ENCODE measurements at regions not wholly inside any gene's neighbourhood (a gene's known extent, or its start where the extent isn't known, plus 50 kb on each side); places are given as distances from the start of the nearest gene placed in this dataset.

DNA sequence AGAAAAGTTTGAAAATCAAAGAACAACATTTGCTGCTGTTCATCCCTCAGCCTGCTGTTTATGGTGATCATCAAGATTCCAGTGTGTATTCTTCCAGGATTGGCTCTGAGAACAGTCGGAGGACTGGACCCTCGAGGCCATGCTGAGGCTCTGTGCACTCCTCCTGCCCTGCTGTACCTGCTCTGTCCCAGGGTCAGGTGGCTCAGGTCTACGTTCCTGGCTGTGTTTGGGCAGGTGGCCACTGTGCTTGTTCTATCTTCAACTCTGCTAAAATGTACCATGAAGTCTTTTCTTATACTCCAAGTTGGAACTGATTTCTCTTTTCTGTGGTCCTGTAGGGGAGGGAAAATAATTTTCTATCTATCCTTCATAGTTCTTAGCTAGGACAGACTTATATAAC is 175.9 kb downstream of the RWDD3 start:
- H3K36me3 ChIP-seq (ENCODE audit: control insufficient read depth, insufficient read depth, low read length) = no peaks in the 10 kb centered on the region
- no peak overlapping the region for H3K27ac ChIP-seq (ENCODE audit: insufficient read depth, low read depth, low read length, poor library complexity, severe bottlenecking)
- H3K27me3 ChIP-seq (ENCODE audit: control insufficient read depth, insufficient read depth, low read length, poor library complexity, severe bottlenecking) = no peaks in the 10 kb centered on the region
- 92 to 97% methylated on average over 3 of the region's 3 CpGs for WGBS, 2 experiments
- H3K9me3 ChIP-seq (ENCODE audit: control insufficient read depth, low read length) = no peaks in the 10 kb centered on the region
- H3K4me3 ChIP-seq (ENCODE audit: insufficient read depth, low read depth, low read length) = no peak overlapping the region
- peaks cover 20% of the 10 kb centered on the region for H3K4me1 ChIP-seq (ENCODE audit: control insufficient read depth, insufficient read depth, low read length)

DNA sequence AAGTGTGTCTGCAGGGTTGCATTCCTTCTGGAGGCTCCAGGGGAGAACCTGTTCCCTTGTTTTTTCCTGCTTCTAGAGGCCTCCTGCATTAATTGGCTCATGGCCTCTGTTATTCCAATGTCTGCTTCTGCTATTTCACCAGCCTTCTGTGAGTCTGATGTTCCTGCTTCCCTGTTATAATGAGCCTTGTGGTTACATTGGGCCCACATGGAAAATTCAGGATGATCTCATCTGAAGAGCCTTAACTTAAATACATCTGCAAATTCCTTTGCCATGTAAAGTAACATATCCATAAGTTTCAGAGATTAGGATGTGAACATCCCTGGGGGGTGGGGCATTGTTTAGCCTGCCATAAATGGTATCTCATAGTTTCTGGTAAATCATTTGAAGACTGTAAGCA is 181.1 kb downstream of the RWDD3 start:
- no peaks in the 10 kb centered on the region for H3K9me3 ChIP-seq (ENCODE audit: control insufficient read depth, low read length)
- H3K4me3 ChIP-seq (ENCODE audit: insufficient read depth, low read depth, low read length) = no peak overlapping the region
- H3K4me1 ChIP-seq (ENCODE audit: control insufficient read depth, insufficient read depth, low read length) = no peaks in the 10 kb centered on the region
- no peak overlapping the region for H3K27ac ChIP-seq (ENCODE audit: insufficient read depth, low read depth, low read length, poor library complexity, severe bottlenecking)
- no peaks in the 10 kb centered on the region for H3K36me3 ChIP-seq (ENCODE audit: control insufficient read depth, insufficient read depth, low read length)
- H3K27me3 ChIP-seq (ENCODE audit: control insufficient read depth, insufficient read depth, low read length, poor library complexity, severe bottlenecking) = no peaks in the 10 kb centered on the region

DNA sequence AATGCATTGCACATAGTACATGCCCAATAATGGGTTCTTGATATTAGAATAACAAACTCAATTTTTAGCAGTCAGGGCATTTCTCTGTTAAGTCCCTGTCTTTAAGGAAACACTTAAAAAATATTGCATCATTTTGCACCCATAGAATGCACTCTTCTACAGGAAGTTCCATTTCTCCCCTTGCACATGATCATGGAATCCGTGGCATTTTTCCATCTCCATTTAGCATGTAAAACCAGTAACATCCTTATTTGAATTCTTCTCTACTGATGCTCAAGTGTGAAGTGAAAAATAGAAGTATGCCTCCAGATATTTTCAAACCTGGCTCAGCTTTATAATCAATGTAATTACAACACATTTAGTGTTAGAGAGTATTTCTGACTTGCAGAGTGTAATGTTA is 192.8 kb downstream of the RWDD3 start:
- Histone ChIP-seq H3K27ac (ENCODE audit: insufficient read depth, low read depth, low read length, poor library complexity, severe bottlenecking) (no peak overlapping the region), H3K4me1 (ENCODE audit: control insufficient read depth, insufficient read depth, low read length) (no peaks in the 10 kb centered on the region), H3K36me3 (ENCODE audit: control insufficient read depth, insufficient read depth, low read length) (no peaks in the 10 kb centered on the region), H3K9me3 (ENCODE audit: control insufficient read depth, low read length) (no peaks in the 10 kb centered on the region), H3K4me3 (ENCODE audit: insufficient read depth, low read depth, low read length) (no peak overlapping the region), H3K27me3 (ENCODE audit: control insufficient read depth, insufficient read depth, low read length, poor library complexity, severe bottlenecking) (no peaks in the 10 kb centered on the region)
- WGBS, 2 experiments = 88 to 100% methylated on average over 1 of the region's 1 CpG

DNA sequence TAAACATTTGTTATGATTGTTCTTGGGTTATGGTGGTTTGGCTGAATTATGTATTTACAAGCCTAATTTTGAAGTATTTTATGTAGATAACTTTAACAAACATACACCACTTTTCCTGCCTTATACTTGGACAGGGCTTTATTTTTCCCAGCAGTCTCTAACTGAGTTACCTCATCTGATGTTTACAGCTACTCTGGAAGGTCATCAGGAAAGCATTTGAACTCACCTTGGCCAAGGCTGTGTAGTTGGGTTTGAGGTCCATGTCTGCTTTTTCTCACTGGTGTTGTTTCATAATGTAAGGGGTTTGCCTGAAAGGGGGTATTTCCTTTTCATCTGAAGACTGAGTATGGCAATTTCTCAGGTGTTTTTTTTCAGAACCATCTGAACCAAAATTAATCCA is 193.5 kb downstream of the RWDD3 start:
- no peaks in the 10 kb centered on the region for H3K4me1 ChIP-seq (ENCODE audit: control insufficient read depth, insufficient read depth, low read length)
- no peaks in the 10 kb centered on the region for H3K9me3 ChIP-seq (ENCODE audit: control insufficient read depth, low read length)
- H3K4me3 ChIP-seq (ENCODE audit: insufficient read depth, low read depth, low read length) = no peak overlapping the region

DNA sequence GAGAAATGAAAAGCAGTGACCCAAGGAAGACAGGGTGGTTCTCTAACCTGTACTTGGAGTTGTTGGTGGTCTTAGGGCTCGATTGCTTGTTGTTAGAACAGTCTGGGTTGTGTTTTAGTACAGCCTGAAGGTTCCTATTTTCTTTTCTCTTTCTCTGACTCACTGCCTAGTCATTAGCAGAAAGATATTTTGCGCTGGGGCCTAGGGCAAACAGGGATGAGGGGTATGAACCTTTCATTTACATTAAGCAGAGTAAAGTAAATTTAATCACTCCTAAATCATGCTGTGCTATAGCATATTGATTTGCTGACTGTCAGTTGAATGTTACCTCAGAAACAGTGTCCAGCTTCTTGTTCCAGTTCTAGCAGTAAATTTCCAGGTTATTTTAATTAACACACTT is 197.2 kb downstream of the RWDD3 start:
- H3K27me3 ChIP-seq (ENCODE audit: control insufficient read depth, insufficient read depth, low read length, poor library complexity, severe bottlenecking) = no peaks in the 10 kb centered on the region
- 88 to 97% methylated on average over 1 to 2 of the region's 2 CpGs for WGBS, 2 experiments

More for the DNA sequence above, 193.5 kb downstream of the RWDD3 start:
- Histone ChIP-seq H3K27me3 (ENCODE audit: control insufficient read depth, insufficient read depth, low read length, poor library complexity, severe bottlenecking) (no peaks in the 10 kb centered on the region), H3K27ac (ENCODE audit: insufficient read depth, low read depth, low read length, poor library complexity, severe bottlenecking) (no peak overlapping the region), H3K36me3 (ENCODE audit: control insufficient read depth, insufficient read depth, low read length) (no peaks in the 10 kb centered on the region)

DNA sequence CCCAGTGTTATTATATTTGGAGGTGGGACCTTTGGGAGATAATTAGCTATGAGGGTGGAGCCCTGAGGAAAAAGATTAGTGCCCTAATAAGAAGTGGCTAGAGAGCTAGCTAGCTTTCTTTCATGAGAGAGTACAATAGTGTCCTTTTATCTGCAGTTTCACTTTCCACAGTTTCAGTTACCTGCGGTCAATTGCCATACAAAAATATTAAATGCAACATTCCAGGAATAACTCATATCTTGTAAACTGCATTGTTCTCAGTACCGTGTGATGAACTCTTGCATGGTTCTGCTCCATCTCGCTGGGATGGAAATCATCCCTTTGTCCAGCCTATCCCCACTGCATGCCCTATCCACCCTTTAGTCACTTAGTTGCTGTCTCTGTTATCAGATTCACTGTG is 201.6 kb downstream of the RWDD3 start:
- Histone ChIP-seq H3K36me3 (ENCODE audit: control insufficient read depth, insufficient read depth, low read length) (no peaks in the 10 kb centered on the region), H3K27ac (ENCODE audit: insufficient read depth, low read depth, low read length, poor library complexity, severe bottlenecking) (no peak overlapping the region), H3K9me3 (ENCODE audit: control insufficient read depth, low read length) (no peaks in the 10 kb centered on the region), H3K4me3 (ENCODE audit: insufficient read depth, low read depth, low read length) (no peak overlapping the region), H3K4me1 (ENCODE audit: control insufficient read depth, insufficient read depth, low read length) (peaks cover 9% of the 10 kb centered on the region), H3K27me3 (ENCODE audit: control insufficient read depth, insufficient read depth, low read length, poor library complexity, severe bottlenecking) (no peaks in the 10 kb centered on the region)
- WGBS, 2 experiments = 95 to 96% methylated on average over 3 of the region's 3 CpGs

More for the DNA sequence above, 197.2 kb downstream of the RWDD3 start:
- no peak overlapping the region for H3K4me3 ChIP-seq (ENCODE audit: insufficient read depth, low read depth, low read length)
- H3K4me1 ChIP-seq (ENCODE audit: control insufficient read depth, insufficient read depth, low read length) = no peaks in the 10 kb centered on the region
- no peaks in the 10 kb centered on the region for H3K36me3 ChIP-seq (ENCODE audit: control insufficient read depth, insufficient read depth, low read length)
- H3K27ac ChIP-seq (ENCODE audit: insufficient read depth, low read depth, low read length, poor library complexity, severe bottlenecking) = no peak overlapping the region
- H3K9me3 ChIP-seq (ENCODE audit: control insufficient read depth, low read length) = no peaks in the 10 kb centered on the region

DNA sequence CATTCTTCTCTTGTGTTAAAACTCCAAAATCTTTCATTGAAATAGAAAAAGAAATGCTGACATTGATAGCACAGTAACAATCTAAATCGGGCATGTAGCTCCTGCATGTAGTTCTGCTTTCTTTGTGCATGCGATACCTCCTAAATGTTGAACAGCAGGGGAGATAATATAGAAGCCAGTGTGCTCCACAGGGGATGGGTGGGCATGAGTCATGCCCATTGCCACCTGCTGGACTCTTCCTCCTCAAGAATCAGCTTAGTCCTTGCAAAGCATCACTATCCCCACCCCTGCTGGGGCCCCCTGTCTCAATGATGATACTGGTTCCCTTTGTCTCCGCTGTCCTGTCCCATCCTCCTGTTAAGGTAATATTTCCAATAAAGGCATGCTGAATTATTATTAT is 203.0 kb downstream of the RWDD3 start:
- H3K36me3 ChIP-seq (ENCODE audit: control insufficient read depth, insufficient read depth, low read length) = no peaks in the 10 kb centered on the region
- no peaks in the 10 kb centered on the region for H3K9me3 ChIP-seq (ENCODE audit: control insufficient read depth, low read length)
- WGBS, 2 experiments = 53 to 65% methylated on average over 3 of the region's 3 CpGs

DNA sequence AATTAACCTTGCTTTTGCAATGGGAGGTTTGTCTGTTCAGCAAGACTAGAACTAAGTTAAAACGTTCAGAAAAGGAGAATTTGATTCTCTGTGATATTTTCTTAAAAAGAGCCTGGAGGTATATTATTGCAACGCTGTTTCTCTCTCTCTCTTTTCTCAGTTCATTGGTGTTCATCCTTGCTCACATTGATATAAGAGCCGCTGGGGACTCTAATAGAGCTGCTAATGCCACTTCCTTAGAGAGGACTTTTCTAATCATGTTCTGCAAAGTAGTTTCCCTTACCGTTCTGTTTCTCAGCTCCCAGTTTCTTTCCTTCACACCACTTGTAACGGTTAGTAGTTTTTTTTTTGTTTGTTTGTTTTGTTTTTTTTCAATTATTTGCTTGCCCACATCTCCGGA is 203.8 kb downstream of the RWDD3 start:
- H3K36me3 ChIP-seq (ENCODE audit: control insufficient read depth, insufficient read depth, low read length) = no peaks in the 10 kb centered on the region
- peaks cover 9% of the 10 kb centered on the region for H3K4me1 ChIP-seq (ENCODE audit: control insufficient read depth, insufficient read depth, low read length)
- H3K27ac ChIP-seq (ENCODE audit: insufficient read depth, low read depth, low read length, poor library complexity, severe bottlenecking) = no peak overlapping the region
- H3K4me3 ChIP-seq (ENCODE audit: insufficient read depth, low read depth, low read length) = no peak overlapping the region
- H3K9me3 ChIP-seq (ENCODE audit: control insufficient read depth, low read length) = no peaks in the 10 kb centered on the region
- no peaks in the 10 kb centered on the region for H3K27me3 ChIP-seq (ENCODE audit: control insufficient read depth, insufficient read depth, low read length, poor library complexity, severe bottlenecking)
- WGBS, 2 experiments = 67 to 68% methylated on average over 4 to 6 of the region's 6 CpGs

More for the DNA sequence above, 203.0 kb downstream of the RWDD3 start:
- Histone ChIP-seq H3K27ac (ENCODE audit: insufficient read depth, low read depth, low read length, poor library complexity, severe bottlenecking) (no peak overlapping the region), H3K4me1 (ENCODE audit: control insufficient read depth, insufficient read depth, low read length) (peaks cover 9% of the 10 kb centered on the region), H3K27me3 (ENCODE audit: control insufficient read depth, insufficient read depth, low read length, poor library complexity, severe bottlenecking) (no peaks in the 10 kb centered on the region), H3K4me3 (ENCODE audit: insufficient read depth, low read depth, low read length) (no peak overlapping the region)

DNA sequence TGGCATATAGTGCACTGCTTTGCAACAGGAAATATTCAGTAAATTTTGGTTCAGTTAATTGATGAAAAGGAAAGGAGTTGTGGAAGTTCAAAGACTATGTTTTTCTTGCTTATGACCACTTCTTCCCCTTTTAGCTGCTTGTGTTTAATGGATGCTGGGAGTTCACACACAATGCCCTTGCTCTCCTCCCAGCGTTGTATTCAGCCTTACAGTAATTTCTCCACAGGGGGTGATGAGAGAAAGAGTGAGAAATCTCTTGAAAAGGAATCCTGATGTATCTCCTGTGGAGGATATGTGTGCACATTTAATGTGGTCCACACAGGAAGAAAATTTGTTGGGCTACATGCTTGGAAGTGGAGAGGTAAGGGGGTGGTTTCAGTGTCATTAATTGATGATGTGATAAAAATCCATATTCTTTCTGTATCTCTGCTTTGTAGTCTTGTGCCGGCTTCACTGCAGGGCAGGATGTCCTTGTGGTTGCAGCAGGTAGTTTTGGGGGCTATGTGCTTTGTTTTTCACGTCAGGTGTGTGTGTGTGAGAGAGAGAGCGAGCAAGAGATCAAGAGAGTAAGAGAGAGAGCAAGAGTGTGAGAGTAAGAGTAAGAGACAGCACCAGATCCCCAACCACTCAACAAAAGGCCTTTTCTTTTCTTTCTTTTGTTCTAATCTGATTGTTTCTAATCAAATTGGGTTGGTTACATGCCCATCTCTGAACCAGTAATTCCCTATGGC is 204.4 kb downstream of the RWDD3 start:
- H3K4me3 ChIP-seq (ENCODE audit: insufficient read depth, low read depth, low read length) = no peak overlapping the region
- no peaks in the 10 kb centered on the region for H3K36me3 ChIP-seq (ENCODE audit: control insufficient read depth, insufficient read depth, low read length)
- no peaks in the 10 kb centered on the region for H3K27me3 ChIP-seq (ENCODE audit: control insufficient read depth, insufficient read depth, low read length, poor library complexity, severe bottlenecking)
- WGBS, 2 experiments = 56 to 65% methylated on average over 3 to 4 of the region's 4 CpGs
- peaks cover 9% of the 10 kb centered on the region for H3K4me1 ChIP-seq (ENCODE audit: control insufficient read depth, insufficient read depth, low read length)
- H3K27ac ChIP-seq (ENCODE audit: insufficient read depth, low read depth, low read length, poor library complexity, severe bottlenecking) = no peak overlapping the region
- no peaks in the 10 kb centered on the region for H3K9me3 ChIP-seq (ENCODE audit: control insufficient read depth, low read length)

DNA sequence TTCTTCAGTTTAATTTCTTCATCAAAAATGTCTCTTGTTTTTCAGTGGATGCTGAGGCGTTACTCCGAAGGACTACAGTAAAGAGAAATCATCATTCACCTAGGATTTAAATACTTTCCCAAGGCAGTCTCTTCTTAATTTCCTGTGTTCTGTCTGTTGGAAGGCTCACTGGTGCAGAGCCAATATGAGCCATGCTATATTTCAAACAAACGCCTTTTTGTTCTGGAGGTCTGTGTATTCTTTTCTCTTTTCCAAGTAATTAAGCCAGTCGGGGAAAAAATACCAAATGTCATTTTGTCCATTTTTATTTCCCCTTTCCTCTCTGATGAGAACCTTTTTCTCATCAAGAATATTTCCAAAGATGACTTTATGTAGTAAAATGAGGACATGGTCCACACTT is 206.5 kb downstream of the RWDD3 start:
- no peaks in the 10 kb centered on the region for H3K9me3 ChIP-seq (ENCODE audit: control insufficient read depth, low read length)
- 93 to 94% methylated on average over 4 of the region's 4 CpGs for WGBS, 2 experiments

DNA sequence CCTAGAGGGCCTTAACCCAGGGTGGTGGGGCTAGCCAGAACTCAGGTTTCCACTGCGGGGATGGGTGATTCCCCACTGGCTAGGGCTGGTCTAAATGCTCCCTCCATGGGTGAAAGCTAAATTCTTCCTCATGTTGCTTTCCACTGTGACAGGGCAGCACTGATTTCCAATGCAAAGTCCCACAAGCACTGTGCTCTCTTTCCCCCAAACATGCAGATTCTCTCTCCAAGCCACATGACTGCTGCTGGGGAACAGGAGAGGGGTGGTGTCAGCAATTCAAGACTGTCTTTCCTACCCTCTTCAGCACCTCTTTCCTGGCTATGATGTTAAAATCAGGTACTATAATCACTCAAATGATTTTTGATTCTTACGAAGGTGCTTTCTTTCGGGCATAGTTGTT is 215.5 kb downstream of the RWDD3 start:
- Histone ChIP-seq H3K27ac (ENCODE audit: insufficient read depth, low read depth, low read length, poor library complexity, severe bottlenecking) (no peak overlapping the region), H3K36me3 (ENCODE audit: control insufficient read depth, insufficient read depth, low read length) (no peaks in the 10 kb centered on the region), H3K27me3 (ENCODE audit: control insufficient read depth, insufficient read depth, low read length, poor library complexity, severe bottlenecking) (no peaks in the 10 kb centered on the region), H3K4me1 (ENCODE audit: control insufficient read depth, insufficient read depth, low read length) (no peaks in the 10 kb centered on the region), H3K4me3 (ENCODE audit: insufficient read depth, low read depth, low read length) (no peak overlapping the region), H3K9me3 (ENCODE audit: control insufficient read depth, low read length) (no peaks in the 10 kb centered on the region)
- WGBS, 2 experiments = 93 to 95% methylated on average over 3 of the region's 3 CpGs

More for the DNA sequence above, 206.5 kb downstream of the RWDD3 start:
- no peak overlapping the region for H3K4me3 ChIP-seq (ENCODE audit: insufficient read depth, low read depth, low read length)
- peaks cover 9% of the 10 kb centered on the region for H3K4me1 ChIP-seq (ENCODE audit: control insufficient read depth, insufficient read depth, low read length)
- no peaks in the 10 kb centered on the region for H3K36me3 ChIP-seq (ENCODE audit: control insufficient read depth, insufficient read depth, low read length)
- H3K27me3 ChIP-seq (ENCODE audit: control insufficient read depth, insufficient read depth, low read length, poor library complexity, severe bottlenecking) = no peaks in the 10 kb centered on the region
- no peak overlapping the region for H3K27ac ChIP-seq (ENCODE audit: insufficient read depth, low read depth, low read length, poor library complexity, severe bottlenecking)

All from ectodermal cell (in vitro differentiated cells).